Peyer's patch (tissue), 4 donors: ENCODE measurements at regions not wholly inside any gene's neighbourhood (a gene's known extent, or its start where the extent isn't known, plus 50 kb on each side); places are given as distances from the start of the nearest gene placed in this dataset.

Experiments
- POLR2A ChIP-seq, 2 donors: fragments of 450-650 bp; IDR thresholded peaks; one replicate each; pipeline ENCODE4 v1.5.1; 2017; ENCODE audit warnings: antibody characterized with exemption in 2 of 2, mild to moderate bottlenecking in 2 of 2, moderate library complexity in 2 of 2
- TF ChIP-seq, protein P1 (sequence below), 6 experiments: fragments of 450-650 bp in 4 of 6; fragments of 200-600 bp in 2 of 6; sonication (generic) in 1 of 6; IDR thresholded peaks; one replicate each; pipeline ENCODE4 v1.5.1; 2017 to 2019; ENCODE audit warnings: antibody characterized with exemption in 6 of 6, mild to moderate bottlenecking in 3 of 6, moderate library complexity in 1 of 6

DNA sequence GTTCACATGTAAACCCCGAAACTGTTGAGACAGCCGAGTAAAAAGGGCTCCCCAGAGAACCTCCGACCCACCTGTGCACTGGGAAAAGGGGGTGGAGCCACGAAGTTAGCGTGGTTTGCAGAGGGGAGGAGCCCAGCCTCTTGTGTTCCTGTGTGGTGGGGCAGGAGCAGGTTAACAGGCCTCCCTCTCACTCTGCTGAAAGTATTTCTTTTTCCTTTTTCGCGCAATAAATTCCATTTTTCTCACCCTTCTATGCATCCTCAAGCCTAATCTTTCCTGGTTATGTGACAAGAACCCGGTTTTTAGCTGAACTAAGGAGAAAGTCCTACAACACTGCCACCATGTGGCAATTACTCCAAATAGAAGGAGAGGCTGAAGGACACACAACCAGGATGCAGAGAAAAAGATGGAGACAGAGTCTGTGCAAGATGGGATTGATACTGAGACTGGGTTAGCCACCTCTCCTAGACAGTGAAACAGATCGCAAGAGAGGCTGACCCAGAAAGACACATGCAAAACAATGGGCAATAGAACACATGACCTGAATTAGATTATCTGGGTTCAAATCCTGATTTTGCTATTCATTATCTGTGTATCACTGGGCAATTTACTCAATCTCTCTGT, 168.7 kb upstream of the PRSS16 start:
- TF ChIP-seq, protein P1, sequence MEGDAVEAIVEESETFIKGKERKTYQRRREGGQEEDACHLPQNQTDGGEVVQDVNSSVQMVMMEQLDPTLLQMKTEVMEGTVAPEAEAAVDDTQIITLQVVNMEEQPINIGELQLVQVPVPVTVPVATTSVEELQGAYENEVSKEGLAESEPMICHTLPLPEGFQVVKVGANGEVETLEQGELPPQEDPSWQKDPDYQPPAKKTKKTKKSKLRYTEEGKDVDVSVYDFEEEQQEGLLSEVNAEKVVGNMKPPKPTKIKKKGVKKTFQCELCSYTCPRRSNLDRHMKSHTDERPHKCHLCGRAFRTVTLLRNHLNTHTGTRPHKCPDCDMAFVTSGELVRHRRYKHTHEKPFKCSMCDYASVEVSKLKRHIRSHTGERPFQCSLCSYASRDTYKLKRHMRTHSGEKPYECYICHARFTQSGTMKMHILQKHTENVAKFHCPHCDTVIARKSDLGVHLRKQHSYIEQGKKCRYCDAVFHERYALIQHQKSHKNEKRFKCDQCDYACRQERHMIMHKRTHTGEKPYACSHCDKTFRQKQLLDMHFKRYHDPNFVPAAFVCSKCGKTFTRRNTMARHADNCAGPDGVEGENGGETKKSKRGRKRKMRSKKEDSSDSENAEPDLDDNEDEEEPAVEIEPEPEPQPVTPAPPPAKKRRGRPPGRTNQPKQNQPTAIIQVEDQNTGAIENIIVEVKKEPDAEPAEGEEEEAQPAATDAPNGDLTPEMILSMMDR (IDR thresholded peaks at IDR 0.05) = peak in 4 of 6 experiments; percentile 57 to 81 (median 80)
- no peak for TF ChIP-seq POLR2A (IDR thresholded peaks at IDR 0.05)
